Fibroblast of peridontal ligament (primary cell): ENCODE measurements at regions not wholly inside any gene's neighbourhood (a gene's known extent, or its start where the extent isn't known, plus 50 kb on each side); places are given as distances from the start of the nearest gene placed in this dataset.

Source experiments
- DNase-seq: peaks from one replicate; pipeline ENCODE4 v3.0.0-alpha.2; 2010; ENCODE audit errors: extremely low read depth

DNA sequence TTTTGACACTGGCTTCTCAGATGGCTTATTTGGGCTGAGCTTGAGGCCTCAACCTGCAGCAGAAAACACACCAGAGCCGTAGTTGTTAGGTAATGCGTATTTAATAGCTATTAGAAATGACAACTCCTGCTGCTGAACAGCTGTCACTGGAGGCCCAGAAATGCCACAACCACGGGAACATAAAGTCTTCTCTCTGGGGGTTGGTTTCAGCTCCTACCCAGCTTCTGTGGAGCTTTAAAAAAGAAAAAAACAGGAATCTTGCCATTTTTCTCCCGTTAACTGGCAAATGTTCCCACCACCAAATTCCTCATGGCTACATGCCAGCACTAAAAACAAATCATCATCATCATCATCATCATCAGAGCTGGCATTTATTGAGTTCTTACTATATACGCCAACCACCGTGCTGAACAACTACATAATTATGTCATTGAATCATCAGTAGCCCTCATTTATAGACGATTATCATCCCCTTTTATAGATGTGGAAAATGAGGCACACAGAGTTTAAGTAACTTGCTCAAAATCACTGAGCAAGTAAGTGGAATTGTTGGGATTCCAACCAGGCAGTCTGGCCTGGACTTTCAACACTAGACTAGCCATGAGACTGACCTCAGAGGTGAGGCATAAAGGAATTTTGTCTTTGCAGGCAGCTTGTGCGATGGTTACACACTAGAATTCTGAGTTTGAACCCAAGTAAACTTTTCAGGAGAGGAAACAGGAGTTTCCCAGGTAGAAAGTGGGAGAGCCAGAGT, 185.3 kb upstream of the WWC1 start:
- DNase-seq, result no peak

DNA sequence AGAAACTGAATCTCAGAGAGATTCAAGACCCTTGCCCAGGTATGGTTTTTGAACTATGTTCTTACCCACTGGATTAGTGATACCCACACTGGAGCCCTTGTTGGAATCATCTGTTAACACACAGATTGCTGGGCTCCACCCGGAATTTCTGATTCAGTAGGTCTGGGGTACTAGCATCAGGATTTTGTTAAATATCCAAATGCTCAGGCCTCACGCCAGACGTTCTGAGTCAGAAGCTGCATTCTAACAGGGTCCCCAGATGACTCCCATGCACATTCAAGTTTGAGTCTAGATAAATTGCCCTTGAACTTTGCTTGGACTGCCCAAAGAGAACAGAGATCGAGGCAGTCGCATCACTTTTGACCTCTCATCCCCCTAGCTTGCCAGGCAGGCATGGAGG, 182.0 kb upstream of the WWC1 start:
- no peak for DNase-seq

DNA sequence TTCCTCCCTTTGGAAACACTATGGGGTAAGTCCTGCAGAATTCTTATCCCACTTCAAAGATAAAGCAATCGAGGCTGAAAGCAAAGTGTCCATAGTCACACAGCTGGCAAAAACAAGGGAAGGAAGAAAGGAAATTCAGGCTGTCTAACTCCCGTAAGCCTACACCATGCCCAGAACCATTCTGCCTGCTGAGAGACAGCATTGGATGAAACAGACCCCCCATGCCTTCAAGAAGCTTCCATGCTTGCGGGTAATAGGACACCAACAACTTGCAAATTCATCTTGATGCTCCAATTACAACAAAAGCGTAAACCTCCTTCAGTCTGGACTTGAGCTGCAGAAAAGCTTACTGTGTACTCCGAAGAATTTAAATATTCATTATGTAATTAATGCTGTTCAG, 181.1 kb upstream of the WWC1 start:
- no peak for DNase-seq

DNA sequence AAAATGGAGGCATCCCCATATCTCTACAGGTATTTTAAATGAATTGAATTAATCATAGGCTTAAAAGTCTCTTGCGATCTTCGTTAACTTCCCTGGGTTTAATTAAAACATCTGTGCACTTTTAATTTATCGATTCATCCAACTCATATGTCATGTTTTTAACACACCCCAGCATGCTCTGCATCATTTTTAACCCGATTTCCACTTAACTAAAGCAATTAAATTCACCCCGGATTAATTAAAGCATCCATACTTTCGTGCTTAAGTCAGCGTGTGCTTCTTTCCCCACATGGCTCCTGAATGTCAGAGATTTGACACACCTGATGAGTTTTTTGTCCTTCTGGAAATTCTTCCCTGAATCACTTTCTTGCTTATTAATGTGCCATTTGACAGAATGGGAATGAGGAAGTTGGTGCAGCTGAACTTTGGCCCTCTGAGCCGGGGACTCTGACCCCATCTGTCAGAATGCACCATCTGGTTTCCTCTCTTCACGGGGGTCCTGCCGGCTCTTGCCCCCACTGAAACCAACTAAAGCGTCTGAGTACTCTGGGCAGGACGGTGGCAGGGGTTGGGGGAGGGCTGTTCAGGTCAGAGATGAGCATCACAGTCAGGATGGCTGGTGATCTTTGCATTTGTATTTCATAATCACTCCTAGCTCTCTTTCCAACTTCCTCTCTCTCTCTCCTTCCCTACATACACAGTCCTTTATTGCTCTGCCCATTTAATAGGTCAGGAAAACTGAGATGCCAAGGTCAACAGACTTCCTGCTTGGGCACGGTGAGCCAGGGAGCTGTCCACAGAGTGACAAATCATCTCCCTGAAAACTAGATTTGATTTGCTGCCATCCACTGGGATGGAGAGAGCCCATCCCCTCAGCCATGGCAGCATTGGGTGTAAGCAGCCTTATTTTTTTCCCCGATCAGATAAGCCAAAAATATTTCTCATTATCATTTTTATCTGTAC, 180.3 kb upstream of the WWC1 start:
- no peak for DNase-seq

DNA sequence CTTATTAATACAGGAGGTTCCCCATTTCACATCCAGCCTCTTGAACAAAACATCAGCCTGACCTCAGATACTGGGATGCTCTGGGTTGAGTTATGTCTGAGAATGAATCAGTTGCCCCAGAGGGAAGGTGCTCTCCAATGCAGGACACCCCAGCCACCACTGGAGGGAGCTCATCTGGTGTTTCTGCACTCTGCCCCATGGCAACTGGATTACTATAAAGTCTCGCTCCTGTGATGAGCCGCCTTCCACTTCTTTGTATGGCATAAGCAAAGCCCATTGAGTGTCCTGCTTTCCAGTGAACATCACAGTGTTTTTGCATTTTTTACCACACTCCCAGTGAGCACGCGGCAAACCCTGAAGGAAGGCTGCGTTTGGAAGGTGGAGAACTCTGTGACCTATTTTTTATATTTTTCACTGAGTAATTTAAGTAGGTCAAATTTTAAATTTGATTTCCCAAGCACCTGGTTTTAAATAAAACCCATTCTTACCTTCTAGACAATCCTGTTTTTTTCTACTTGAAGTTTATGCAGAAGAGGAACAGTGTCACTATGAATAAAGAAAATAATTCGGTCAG, 176.9 kb upstream of the WWC1 start:
- DNase-seq, result no peak

DNA sequence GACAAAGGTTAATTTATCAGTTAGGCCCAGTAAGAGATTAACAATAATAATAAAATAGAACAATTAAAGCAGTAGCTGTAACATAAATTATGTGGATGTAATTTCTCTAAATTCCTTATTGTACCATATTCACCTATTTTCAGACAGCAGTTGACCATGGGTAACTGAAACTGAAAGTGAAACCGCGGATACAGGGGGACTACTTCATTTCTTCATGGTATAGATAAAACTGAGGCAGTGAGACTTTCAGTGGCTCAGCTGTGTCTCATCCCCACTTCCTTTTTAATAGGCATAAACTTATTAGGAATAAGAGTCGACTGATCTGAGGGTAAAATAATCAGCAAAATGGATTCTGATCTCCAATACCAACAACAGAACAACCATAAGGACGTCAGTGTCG, 174.0 kb upstream of the WWC1 start:
- DNase-seq, result no peak

DNA sequence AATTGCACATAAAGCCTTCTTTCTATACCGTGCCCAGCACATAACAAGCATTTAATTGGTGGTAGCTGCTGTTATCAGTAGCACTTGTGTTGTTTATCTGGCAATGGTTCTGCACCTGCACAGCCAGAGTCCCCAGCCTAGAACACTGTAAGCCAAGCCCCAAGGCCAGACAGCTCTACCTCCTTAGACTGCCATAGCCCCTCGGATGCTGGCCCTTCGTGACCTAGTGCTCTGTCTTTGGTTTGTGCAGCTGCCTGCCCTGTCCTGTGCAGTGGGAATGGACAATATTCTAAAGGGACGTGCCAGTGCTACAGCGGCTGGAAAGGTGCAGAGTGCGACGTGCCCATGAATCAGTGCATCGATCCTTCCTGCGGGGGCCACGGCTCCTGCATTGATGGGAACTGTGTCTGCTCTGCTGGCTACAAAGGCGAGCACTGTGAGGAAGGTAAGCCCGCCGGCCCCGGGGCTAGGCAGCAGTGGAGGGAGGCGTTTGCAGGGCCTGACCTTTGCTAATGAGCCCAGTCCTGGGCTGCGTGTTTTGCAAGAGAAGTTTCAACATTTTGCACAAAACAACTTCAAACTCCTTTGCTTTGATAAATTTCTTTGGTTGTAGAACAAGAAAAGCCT, 173.3 kb upstream of the WWC1 start:
- DNase-seq, result no peak

DNA sequence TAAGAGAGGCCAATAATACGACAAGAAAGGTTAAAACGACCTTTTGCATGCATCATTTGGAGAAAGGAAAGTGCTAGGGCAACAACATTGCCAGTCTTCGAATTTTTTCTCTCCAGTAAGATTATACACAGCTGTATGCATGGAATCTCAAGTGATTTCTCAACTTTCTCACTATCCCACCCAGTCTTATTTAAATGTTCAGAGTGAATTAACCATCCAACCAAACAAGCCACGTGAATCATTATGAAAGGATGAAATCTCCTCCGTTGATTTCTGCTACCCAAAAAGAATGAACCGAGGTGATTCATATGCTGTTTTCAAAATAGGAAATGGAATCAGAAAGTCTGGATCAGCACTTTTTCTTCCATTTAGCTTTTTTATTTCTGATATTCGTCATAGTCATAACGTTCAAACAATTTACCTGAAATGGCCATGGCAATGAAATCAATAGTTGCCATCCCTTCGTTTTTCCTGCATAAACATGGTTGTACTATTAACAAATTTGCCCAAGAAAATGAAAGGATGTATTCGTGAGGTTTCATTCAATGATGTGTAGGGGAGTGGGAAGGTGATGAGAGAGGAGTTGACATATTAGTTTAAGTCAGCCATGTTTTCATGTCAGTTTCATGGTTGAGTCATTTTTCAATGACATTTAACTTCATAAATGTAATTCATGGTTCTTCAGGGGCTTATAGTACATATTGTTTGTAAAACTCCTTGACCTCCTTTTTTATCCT, 170.9 kb upstream of the WWC1 start:
- DNase-seq, result no peak

DNA sequence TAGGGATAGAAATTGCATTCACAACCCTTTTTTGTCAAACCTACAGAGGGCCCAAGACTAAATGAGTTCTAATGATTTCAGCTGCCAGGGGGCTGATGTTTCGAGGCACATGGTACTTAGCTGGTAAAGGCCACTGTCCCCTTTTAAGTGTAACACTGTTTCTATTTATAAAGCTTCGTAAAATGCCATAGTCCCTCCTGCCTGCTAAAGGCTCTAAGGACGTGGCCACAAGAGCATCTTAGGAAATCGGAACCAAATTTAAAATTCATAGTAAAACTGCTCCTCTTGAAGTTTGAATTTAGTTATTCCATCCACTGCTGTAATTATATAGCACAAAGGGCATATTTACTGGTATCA, 170.3 kb upstream of the WWC1 start:
- DNase-seq, result no peak

DNA sequence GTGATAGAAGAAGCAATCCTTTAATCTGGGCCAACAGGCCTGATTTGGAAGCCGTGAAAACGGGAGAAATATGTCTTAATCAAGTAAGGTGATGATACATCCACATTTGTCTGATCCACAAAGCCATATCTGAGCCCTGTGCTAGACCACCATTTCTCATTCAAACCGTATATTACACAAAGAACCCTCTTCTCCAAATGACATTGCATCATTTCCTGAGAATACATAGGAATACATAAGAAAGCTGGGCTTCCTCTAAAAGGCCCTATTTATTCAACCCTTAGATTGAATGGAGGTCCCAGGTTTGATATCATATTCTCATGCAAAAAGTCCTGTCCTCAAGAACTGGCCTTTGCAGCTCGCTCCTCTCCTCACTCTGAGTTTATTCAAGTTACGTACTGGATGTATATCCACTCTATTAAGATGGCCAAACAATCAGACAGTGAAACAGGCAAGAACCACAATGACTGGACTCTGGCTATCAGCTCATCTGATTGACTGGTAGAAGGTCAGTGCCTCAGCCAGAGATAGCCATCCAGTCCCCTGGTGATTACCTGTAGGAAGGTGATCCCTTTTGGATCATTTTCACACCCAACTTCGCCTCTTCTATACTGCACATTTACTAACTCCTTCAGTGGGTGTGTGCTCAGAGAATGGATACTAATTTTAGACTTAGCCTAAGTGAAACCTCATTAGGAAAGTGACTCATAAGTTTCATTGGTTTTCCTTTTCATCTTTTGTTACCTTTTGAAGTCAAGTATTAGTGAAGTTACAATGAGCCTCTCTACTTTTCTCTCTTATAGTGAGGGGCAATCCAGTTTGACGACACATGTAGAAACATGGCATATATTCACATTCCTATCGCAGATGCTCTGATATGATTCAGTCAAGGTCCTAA, 167.6 kb upstream of the WWC1 start:
- DNase-seq, result no peak

DNA sequence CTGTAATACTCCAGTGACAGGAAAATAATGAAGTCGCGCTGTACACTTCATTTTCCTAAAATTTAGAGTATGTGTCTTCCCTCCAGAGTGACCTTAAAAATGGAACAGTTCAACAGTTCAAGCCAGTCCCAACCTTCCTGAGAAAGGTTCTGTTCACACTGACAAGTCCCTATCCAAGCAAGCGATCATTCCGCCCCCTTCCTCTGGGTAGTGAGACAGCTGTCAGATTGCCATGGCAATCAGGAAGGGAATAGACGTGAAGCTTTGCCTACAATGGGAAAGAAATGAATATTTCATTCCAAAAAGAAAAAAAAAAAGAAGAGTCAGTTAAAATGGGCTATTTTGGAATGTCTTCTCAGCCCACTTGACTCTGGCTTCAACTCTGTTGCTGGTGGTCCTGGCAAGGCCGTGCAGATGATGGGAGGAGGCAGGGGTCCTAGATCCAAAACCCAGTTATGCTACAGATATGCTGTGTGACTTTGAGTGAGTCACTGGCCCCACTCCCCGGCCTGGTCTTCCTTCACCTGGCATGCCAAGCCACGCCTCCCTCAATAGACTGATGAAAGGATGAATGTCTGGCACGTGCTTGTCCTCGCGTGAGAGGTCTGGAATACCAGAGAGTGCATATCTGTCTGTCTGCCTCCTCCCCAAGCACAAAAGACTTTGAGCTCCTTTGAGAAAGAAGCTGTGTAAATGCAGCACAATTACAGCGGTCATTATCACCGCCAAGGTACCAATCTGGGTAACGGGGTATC, 165.8 kb upstream of the WWC1 start:
- no peak for DNase-seq

DNA sequence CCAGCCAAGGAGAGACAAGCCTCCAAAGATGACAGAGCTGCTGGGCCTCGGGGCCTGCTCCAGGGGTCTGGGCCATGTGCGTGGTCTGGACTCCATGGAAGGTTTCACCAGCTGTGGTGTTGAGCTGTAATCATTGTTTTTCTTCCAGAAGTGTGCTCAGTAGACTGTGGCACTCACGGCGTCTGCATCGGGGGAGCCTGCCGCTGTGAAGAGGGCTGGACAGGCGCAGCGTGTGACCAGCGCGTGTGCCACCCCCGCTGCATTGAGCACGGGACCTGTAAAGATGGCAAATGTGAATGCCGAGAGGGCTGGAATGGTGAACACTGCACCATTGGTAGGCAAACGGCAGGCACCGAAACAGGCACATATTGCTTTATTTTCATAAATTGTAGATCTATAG, 164.8 kb upstream of the WWC1 start:
- DNase-seq, result no peak

DNA sequence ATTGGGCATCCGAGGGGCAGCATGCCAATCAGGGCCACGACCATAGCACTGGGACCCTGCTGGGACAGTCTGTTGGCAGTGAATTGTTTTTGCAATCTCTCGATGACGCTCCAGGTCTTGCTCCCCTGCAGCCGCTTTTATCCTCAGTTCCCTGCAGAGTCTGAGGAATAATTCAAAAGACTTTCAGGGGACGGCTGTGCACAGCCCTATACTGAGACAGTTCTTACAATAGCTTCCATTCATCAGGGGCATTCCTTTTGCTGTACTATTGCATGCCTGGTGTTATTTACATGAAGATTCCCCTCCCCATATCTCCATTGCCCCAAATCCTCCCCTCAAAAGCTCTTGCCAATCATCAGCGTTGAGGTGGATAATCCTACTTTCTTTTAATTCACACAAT, 163.3 kb upstream of the WWC1 start:
- no peak for DNase-seq

DNA sequence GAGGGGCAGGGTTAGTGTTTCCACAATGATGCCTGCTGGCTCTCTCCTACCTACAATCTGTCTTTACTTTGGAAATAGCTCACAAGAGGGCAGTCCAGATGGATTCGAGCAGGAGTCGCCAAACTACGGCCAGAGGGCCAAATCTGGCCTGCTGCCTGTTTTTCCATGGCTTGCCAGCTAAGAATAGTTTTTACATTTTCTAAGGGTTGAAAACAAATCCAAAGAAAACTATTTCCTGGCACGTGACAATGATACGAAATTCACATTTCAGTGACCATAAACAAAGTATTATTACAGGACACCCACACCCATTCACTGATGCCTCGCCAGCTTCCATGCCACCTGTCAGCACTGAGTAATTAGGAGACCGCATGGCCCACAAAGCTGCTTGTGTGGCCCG, 162.9 kb upstream of the WWC1 start:
- no peak for DNase-seq

DNA sequence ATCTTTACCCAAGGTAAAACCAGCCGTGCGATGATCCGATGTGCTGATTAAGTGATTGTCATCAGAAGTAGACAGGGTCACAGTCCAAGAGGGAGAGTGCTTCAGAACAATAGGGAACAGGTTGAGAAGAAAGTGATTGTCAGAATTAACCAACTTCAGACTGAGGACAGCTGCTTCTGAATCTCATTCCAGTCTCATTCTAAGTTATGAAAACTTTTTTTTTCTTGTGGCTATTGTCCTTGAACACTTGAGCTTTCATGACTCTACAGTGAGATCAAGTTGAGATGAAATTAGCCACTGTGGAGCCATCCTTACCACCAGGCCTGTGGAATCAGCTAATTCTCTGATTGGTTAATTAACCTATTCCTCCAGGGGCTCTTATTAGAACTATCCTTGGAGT, 159.9 kb upstream of the WWC1 start:
- DNase-seq, result no peak

DNA sequence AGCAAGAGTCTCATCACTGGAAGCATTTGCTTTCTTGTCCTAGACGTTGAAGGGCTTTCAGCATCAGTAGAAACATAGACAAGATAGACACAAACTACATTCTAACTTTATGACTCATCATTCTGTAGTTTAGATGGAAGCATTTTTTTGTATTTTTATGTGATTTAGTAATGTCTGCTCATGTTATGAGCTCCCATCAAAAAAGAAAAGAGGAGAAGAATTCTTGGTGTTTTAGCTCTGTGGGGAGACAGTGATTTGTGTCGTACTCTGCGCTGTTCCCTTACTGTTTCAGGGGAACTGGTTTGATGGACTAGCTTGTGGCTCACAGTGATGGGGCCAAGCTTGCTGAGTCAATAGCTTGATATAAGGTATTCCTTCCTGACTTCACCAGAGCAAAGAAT, 159.2 kb upstream of the WWC1 start:
- no peak for DNase-seq

DNA sequence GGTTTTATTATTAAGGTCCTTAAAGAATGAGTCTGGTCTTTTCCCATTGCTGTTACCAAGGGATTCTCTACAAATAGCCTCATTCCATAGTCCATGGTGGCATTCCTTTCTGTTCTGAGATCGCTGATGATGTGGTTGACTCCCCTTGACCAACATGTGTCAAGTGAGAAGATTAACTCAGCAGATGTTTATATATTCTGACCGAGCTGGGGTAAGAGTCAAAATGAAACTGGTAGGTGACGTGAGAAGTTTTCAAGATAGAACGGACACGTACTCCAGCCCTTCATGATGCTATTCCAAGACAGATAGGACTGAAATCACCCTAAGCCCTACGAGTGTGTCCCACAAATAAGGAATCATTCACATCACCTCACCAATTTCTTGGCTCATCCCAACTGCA, 155.5 kb upstream of the WWC1 start:
- no peak for DNase-seq

DNA sequence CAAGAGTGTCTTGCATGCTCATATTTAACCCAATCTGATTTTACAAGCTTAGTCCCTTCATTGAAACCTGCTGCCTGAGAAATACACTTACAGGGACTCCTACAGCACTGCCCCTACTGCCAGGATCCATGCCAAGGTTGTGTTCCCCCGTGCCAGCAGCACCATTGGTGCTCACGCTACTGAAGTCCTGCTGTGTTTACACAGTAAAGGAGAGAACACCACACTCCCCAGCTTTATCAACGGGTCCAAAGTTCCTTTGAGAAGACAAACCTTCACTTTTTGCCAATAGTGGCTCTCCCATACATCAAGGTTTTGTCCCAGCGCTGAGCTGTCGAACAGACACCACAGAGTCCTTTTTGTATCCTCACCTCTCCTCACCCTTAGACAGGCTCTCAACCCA, 155.1 kb upstream of the WWC1 start:
- DNase-seq, result no peak

DNA sequence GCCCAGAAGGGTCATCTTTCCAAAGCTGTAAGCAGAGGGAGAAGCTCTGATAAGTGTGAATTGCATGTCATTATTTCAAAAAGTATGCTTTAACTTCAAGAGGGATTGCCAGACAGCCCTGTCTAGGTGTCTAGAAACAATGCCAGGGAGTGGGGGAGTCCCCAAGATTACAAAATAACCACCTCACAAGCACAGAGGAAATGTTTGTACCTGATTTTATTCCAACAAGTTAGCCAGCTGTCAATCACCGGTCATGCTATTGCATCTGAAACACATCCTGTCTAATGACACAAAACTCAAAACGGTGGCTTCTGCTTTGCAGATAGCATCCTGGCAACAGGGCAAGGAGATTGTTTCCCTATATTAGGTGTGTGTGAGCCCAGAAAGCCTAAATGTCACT, 154.2 kb upstream of the WWC1 start:
- no peak for DNase-seq

DNA sequence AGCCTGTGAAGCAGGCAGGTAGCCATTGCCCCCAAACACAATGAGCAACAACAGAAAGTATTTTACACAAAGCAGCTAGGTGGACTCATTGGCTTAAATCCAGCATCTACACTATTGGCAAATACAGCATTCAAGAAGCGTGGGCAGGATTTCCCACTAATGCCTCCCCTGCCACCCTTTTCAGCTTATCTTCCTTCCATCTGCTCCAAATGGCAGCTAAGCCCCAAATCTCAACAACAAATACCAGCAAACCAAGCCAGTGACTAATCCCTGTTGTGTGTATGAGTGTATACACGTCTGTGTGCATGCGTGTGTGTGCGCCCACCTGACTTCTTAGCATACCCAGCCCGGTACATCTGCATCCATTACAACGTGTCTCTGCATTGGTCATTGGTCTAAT, 151.2 kb upstream of the WWC1 start:
- no peak for DNase-seq
